Neural progenitor cell (in vitro differentiated cells): ENCODE measurements at regions not wholly inside any gene's neighbourhood (a gene's known extent, or its start where the extent isn't known, plus 50 kb on each side); places are given as distances from the start of the nearest gene placed in this dataset.

Source experiments
- DNase-seq: peaks from one replicate; pipeline ENCODE4 v3.0.0-alpha.2; 2016; ENCODE audit warnings: low spot score
- H2AFZ ChIP-seq: fragments of 200-600 bp; sonication (generic); replicated peaks from 2 replicates; pipeline ENCODE4 v1.6.1; 2016; ENCODE audit warnings: antibody characterized with exemption
- H3F3A ChIP-seq: fragments of 200-600 bp; sonication (generic); 2 replicates; pipeline ENCODE4 v1.6.1; 2016; ENCODE audit warnings: antibody characterized with exemption, low read depth
- H3K27ac ChIP-seq: fragments of 200-600 bp; sonication (generic); 2 replicates; pipeline ENCODE4 v1.5.1; 2016; ENCODE audit warnings: mild to moderate bottlenecking
- H3K27me3 ChIP-seq: fragments of 200-600 bp; sonication (generic); 2 replicates; pipeline ENCODE4 v1.6.1; 2016; ENCODE audit warnings: mild to moderate bottlenecking, moderate library complexity
- H3K36me3 ChIP-seq: fragments of 200-600 bp; sonication (generic); 2 replicates; pipeline ENCODE4 v1.5.1; 2016
- H3K4me1 ChIP-seq: fragments of 200-600 bp; sonication (generic); 2 replicates; pipeline ENCODE4 v1.6.1; 2016; ENCODE audit warnings: mixed run types
- H3K4me2 ChIP-seq: fragments of 200-600 bp; sonication (generic); 2 replicates; pipeline ENCODE4 v1.6.1; 2016
- H3K4me3 ChIP-seq: fragments of 200-600 bp; sonication (generic); 2 replicates; pipeline ENCODE4 v1.5.1; 2016
- H3K79me2 ChIP-seq: fragments of 200-600 bp; sonication (generic); 2 replicates; pipeline ENCODE4 v1.6.1; 2016; ENCODE audit warnings: low read depth
- H3K9ac ChIP-seq: fragments of 200-600 bp; sonication (generic); 2 replicates; pipeline ENCODE4 v1.6.1; 2016
- H3K9me3 ChIP-seq: fragments of 200-600 bp; sonication (generic); 2 replicates; pipeline ENCODE4 v1.5.1; 2016; ENCODE audit warnings: low read depth
- H4K20me1 ChIP-seq: fragments of 200-600 bp; sonication (generic); 2 replicates; pipeline ENCODE4 v1.6.1; 2016; ENCODE audit warnings: low read depth
- H3K27ac Mint-ChIP-seq: 3 replicates; pipeline ENCODE4 v1.8.0; 2021; ENCODE audit warnings: mixed read lengths
- H3K27me3 Mint-ChIP-seq: 2 replicates; pipeline ENCODE4 v1.8.0; 2022; ENCODE audit warnings: low read depth, mild to moderate bottlenecking, inconsistent platforms, moderate library complexity, mixed read lengths; ENCODE audit not compliant: insufficient read depth
- H3K36me3 Mint-ChIP-seq: 3 replicates; pipeline ENCODE4 v1.8.0; 2021; ENCODE audit warnings: mixed read lengths
- H3K4me1 Mint-ChIP-seq: 3 replicates; pipeline ENCODE4 v1.8.0; 2021; ENCODE audit warnings: mixed read lengths
- H3K4me3 Mint-ChIP-seq: 3 replicates; pipeline ENCODE4 v1.8.0; 2021; ENCODE audit warnings: mild to moderate bottlenecking, moderate library complexity, mixed read lengths
- H3K9me3 Mint-ChIP-seq: 3 replicates; pipeline ENCODE4 v1.8.0; 2020; ENCODE audit warnings: mixed read lengths
- EZH2 ChIP-seq: fragments of 200-600 bp; sonication (generic); IDR thresholded peaks from 2 replicates; pipeline ENCODE4 v1.6.1; 2017; ENCODE audit warnings: antibody characterized with exemption, mild to moderate bottlenecking, moderate library complexity
- EZH2phosphoT487 ChIP-seq: fragments of 200-600 bp; sonication (generic); IDR thresholded peaks from 2 replicates; pipeline ENCODE4 v1.6.1; 2017; ENCODE audit warnings: antibody characterized with exemption
- TF ChIP-seq, protein P1 (sequence below): fragments of 200-600 bp; sonication (generic); IDR thresholded peaks from 2 replicates; pipeline ENCODE4 v1.5.1; 2017; ENCODE audit warnings: antibody characterized with exemption, mild to moderate bottlenecking

DNA sequence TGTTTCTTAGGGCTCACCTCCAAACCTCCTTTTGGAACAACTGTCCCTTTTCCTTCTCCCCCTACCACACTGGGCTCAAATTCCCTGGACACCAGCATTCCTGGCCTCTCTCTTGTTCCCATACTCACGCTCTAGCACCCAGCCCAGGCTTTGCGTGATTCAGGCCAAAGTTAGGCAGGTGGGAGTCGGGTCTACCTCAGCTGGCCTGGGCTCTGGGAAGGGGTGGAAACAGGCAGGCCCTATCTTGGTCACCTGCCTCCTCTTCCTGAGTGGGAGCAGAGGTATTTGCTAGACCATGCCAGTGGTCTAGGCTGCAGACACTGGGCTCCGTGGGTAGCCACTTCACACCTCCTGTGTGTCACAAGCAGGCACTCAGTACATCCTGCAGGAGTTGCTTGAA is 211.1 kb upstream of the MAMLD1 start:
- no peak overlapping the region for H3K27ac Mint-ChIP-seq
- no peak overlapping the region for H3K4me3 Mint-ChIP-seq
- peaks cover 5% of the 10 kb centered on the region for H3K4me1 Mint-ChIP-seq
- H3K9me3 ChIP-seq: no peaks in the 10 kb centered on the region
- H3K4me3 ChIP-seq: no peak overlapping the region
- H2AFZ ChIP-seq: no peak overlapping the region
- no peaks in the 10 kb centered on the region for H3K79me2 ChIP-seq
- H3F3A ChIP-seq: no peaks in the 10 kb centered on the region
- H3K4me2 ChIP-seq: no peak overlapping the region
- TF ChIP-seq, protein P1, sequence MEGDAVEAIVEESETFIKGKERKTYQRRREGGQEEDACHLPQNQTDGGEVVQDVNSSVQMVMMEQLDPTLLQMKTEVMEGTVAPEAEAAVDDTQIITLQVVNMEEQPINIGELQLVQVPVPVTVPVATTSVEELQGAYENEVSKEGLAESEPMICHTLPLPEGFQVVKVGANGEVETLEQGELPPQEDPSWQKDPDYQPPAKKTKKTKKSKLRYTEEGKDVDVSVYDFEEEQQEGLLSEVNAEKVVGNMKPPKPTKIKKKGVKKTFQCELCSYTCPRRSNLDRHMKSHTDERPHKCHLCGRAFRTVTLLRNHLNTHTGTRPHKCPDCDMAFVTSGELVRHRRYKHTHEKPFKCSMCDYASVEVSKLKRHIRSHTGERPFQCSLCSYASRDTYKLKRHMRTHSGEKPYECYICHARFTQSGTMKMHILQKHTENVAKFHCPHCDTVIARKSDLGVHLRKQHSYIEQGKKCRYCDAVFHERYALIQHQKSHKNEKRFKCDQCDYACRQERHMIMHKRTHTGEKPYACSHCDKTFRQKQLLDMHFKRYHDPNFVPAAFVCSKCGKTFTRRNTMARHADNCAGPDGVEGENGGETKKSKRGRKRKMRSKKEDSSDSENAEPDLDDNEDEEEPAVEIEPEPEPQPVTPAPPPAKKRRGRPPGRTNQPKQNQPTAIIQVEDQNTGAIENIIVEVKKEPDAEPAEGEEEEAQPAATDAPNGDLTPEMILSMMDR: no peak
- TF ChIP-seq EZH2phosphoT487: no peak
- TF ChIP-seq EZH2: no peak
- H4K20me1 ChIP-seq: no peaks in the 10 kb centered on the region
- peaks cover 5% of the 10 kb centered on the region for H3K27me3 Mint-ChIP-seq
- H3K4me1 ChIP-seq: no peaks in the 10 kb centered on the region
- no peaks in the 10 kb centered on the region for H3K36me3 ChIP-seq
- H3K27me3 ChIP-seq: no peaks in the 10 kb centered on the region
- no peak for DNase-seq
- H3K27ac ChIP-seq: no peak overlapping the region
- H3K36me3 Mint-ChIP-seq: no peaks in the 10 kb centered on the region
- H3K9ac ChIP-seq: no peak overlapping the region
- H3K9me3 Mint-ChIP-seq: peaks cover 3% of the 10 kb centered on the region

DNA sequence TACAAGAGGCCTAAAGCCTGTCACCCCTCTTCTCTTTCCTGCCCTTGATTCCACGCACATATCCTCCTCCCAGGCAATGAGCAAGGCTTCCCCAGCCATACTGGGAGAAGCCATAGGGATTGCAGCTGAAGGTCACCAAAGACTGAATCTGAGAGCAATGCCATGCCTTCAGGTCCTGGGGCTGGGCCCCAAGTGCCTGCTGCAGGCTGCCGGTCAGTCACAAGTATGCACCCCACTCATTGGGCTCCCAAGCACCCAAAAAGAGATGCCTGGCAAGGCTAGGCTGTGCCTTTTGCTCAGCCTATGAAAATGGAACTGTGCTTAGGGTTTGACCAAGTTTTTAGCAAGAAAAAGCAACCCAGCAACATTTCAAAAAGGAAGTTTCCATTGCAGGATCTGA is 210.6 kb upstream of the MAMLD1 start:
- Histone ChIP-seq H3K4me3 (no peak overlapping the region), H4K20me1 (no peaks in the 10 kb centered on the region), H3K27me3 (no peaks in the 10 kb centered on the region), H3K9ac (no peak overlapping the region), H3K9me3 (no peaks in the 10 kb centered on the region), H3F3A (no peaks in the 10 kb centered on the region), H3K4me2 (no peak overlapping the region), H3K27ac (no peak overlapping the region), H2AFZ (no peak overlapping the region), H3K79me2 (no peaks in the 10 kb centered on the region), H3K36me3 (no peaks in the 10 kb centered on the region), H3K4me1 (no peaks in the 10 kb centered on the region)
- no peak for DNase-seq
- peaks cover under 1% of the 10 kb centered on the region for H3K4me1 Mint-ChIP-seq
- peaks cover 5% of the 10 kb centered on the region for H3K27me3 Mint-ChIP-seq
- peaks cover 3% of the 10 kb centered on the region for H3K9me3 Mint-ChIP-seq
- H3K4me3 Mint-ChIP-seq: no peak overlapping the region
- no peaks in the 10 kb centered on the region for H3K36me3 Mint-ChIP-seq
- no peak overlapping the region for H3K27ac Mint-ChIP-seq
- TF ChIP-seq, protein P1: no peak
- TF ChIP-seq EZH2phosphoT487: no peak
- TF ChIP-seq EZH2: no peak

DNA sequence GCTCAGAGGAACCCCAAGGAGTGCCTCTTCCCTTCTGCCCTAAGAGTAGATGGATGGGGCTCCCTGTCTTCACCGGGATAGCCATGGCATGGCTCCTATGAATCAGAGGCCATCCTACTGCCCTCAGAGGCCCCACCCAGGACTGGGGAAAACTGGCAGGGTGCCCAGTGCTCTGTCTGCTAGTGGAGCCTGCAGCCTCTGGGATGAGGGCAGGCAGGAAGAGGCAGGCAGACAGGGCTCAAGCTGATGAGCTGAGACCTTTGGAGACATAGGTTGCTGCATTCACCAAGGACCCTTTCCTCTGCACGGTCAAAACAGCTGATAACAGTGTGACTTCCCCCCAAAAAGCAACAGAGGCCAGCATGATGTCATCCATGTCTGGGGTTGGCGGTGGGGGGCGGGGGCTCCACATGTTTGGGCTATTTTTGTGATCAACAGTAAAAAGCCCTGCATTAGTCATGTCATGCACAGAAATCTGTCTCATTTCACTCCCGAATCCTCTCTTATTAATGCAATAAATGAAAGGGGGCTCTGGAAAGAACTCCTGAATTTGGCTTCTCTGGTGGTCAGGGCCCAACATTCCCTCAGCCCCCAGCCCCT is 207.6 kb upstream of the MAMLD1 start:
- no peak overlapping the region for H3K4me3 Mint-ChIP-seq
- Histone ChIP-seq H3K4me2 (no peak overlapping the region), H3K9me3 (no peaks in the 10 kb centered on the region), H3K4me3 (no peak overlapping the region), H3K27ac (no peak overlapping the region), H3K27me3 (no peaks in the 10 kb centered on the region), H4K20me1 (no peaks in the 10 kb centered on the region), H3K79me2 (no peaks in the 10 kb centered on the region), H3K4me1 (no peaks in the 10 kb centered on the region), H2AFZ (no peak overlapping the region), H3K9ac (no peak overlapping the region), H3F3A (no peaks in the 10 kb centered on the region), H3K36me3 (no peaks in the 10 kb centered on the region)
- DNase-seq: no peak
- H3K9me3 Mint-ChIP-seq: peaks cover 2% of the 10 kb centered on the region
- H3K27ac Mint-ChIP-seq: no peak overlapping the region
- H3K4me1 Mint-ChIP-seq: no peaks in the 10 kb centered on the region
- no peak for TF ChIP-seq EZH2phosphoT487
- no peak for TF ChIP-seq EZH2
- TF ChIP-seq, protein P1: no peak
- no peaks in the 10 kb centered on the region for H3K36me3 Mint-ChIP-seq
- peaks cover 3% of the 10 kb centered on the region for H3K27me3 Mint-ChIP-seq
